ENCODE measurements at regions not wholly inside any gene's neighbourhood (a gene's known extent, or its start where the extent isn't known, plus 50 kb on each side); places are given as distances from the start of the nearest gene placed in this dataset.

DNA sequence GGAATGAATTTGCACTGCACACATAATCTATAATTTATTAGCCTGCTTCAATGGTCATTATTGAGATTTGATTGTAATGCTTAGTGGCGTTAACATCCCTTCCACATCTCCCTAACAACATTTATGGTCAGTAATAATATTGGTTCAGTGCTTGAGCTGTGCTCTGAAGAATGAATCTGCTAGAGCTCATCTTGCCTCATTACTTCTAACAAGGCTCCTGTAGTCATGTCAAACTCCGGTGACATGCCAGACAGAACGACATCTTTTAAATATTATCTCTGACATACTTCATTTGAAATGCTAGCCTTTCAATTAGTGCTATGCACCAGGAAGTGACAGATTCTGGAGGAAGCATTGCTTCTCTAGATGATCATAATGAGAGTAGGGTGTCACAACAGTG is 240.3 kb upstream of the BTBD3 start:
- Histone ChIP-seq H4K20me1 (ENCODE audit: insufficient read depth, low read length) (no peaks in the 10 kb centered on the region), H3K9me3 (ENCODE audit: low read length) (no peaks in the 10 kb centered on the region), H3K4me2 (ENCODE audit: low read depth, low read length) (no peak overlapping the region), H2AFZ (ENCODE audit: low read length) (no peak overlapping the region), H3K27ac (ENCODE audit: extremely low read length, insufficient read depth, low read length) (no peak overlapping the region), H3K27me3 (ENCODE audit: control insufficient read depth in 1 of 2, insufficient read depth in 2 of 2, low read length in 2 of 2) (no peaks in the 10 kb centered on the region), H3K79me2 (ENCODE audit: insufficient read depth, low read length) (no peaks in the 10 kb centered on the region), H3K36me3 (replicated peaks in 1 of 2; ENCODE audit: control insufficient read depth in 1 of 2, insufficient read depth in 2 of 2, low read length in 2 of 2) (no peaks in the 10 kb centered on the region), H3K9ac (ENCODE audit: insufficient read depth, low read depth, low read length) (no peak overlapping the region), H3K4me1 (ENCODE audit: insufficient read depth, low read length) (no peaks in the 10 kb centered on the region), H3K4me3 (replicated peaks in 1 of 3; ENCODE audit: insufficient read depth in 1 of 3, low read depth in 2 of 3, low read length in 3 of 3) (no peak overlapping the region)
- TF ChIP-seq MAFG (CRISPR knock-in tag; IDR thresholded peaks at IDR 0.05) (no peak), KLF11 (CRISPR knock-in tag; IDR thresholded peaks at IDR 0.05) (no peak), RORA (CRISPR knock-in tag; IDR thresholded peaks at IDR 0.05) (no peak), ZNF619 (CRISPR knock-in tag; IDR thresholded peaks at IDR 0.05) (no peak), SNAPC2 (CRISPR knock-in tag; IDR thresholded peaks at IDR 0.05) (no peak), ZNF788 (CRISPR knock-in tag; IDR thresholded peaks at IDR 0.05; ENCODE audit: borderline replicate concordance) (no peak), SETDB1 (CRISPR knock-in tag; IDR thresholded peaks at IDR 0.05; ENCODE audit: borderline replicate concordance) (no peak), CENPBD1 (CRISPR knock-in tag; IDR thresholded peaks at IDR 0.05; ENCODE audit: borderline replicate concordance, low read depth) (no peak)
- TF ChIP-seq, protein P1, sequence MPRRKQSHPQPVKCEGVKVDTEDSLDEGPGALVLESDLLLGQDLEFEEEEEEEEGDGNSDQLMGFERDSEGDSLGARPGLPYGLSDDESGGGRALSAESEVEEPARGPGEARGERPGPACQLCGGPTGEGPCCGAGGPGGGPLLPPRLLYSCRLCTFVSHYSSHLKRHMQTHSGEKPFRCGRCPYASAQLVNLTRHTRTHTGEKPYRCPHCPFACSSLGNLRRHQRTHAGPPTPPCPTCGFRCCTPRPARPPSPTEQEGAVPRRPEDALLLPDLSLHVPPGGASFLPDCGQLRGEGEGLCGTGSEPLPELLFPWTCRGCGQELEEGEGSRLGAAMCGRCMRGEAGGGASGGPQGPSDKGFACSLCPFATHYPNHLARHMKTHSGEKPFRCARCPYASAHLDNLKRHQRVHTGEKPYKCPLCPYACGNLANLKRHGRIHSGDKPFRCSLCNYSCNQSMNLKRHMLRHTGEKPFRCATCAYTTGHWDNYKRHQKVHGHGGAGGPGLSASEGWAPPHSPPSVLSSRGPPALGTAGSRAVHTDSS (CRISPR knock-in tag; conservative IDR thresholded peaks at IDR 0.05), result no peak
- TF ChIP-seq, protein P2, sequence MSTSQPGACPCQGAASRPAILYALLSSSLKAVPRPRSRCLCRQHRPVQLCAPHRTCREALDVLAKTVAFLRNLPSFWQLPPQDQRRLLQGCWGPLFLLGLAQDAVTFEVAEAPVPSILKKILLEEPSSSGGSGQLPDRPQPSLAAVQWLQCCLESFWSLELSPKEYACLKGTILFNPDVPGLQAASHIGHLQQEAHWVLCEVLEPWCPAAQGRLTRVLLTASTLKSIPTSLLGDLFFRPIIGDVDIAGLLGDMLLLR (CRISPR knock-in tag; IDR thresholded peaks at IDR 0.05), result no peak
- WGBS (ENCODE audit: low lambda C conversion rate), result 9% methylated on average over 3 of the region's 3 CpGs
- CTCF ChIA-PET (ENCODE audit: low intra/inter-chr PET ratio, low total read pairs), result interaction anchor here (1.5 kb wide), 1 partner anchor 530 kb away, joined by 25 read pairs; no protein-coding TSS in a partner anchor
- FAIRE-seq, result no peak
- POLR2A ChIA-PET, result no interaction called here
- DNase-seq (ENCODE audit: low spot score), result no peak
- in situ Hi-C loops (cut with HindIII; ENCODE audit: extremely low pct_ligation_motif_present, low pct_unique_long_range_greater_than_20kb), result loop anchor here (5.0 kb wide), 1 partner anchor 530 kb away; no protein-coding TSS in a partner anchor
- intact Hi-C loops (cut with micrococcal nuclease; ENCODE audit: unreplicated experiment), result loop anchor here (5.0 to 10.0 kb wide), 3 partner anchors 215 to 917 kb away; no protein-coding TSS in a partner anchor
- no TSS peak for BruUV-seq (replicated peaks)
- ATAC-seq, result no peak
